H1 (cell line): ENCODE measurements at regions not wholly inside any gene's neighbourhood (a gene's known extent, or its start where the extent isn't known, plus 50 kb on each side); places are given as distances from the start of the nearest gene placed in this dataset.

ENCODE experiments used
- CTCF ChIA-PET: fragments of 300-600 bp; sonication (Branson Sonifier 250); formaldehyde crosslinking; loops from one replicate; lab custom pipeline; 2021; ENCODE audit not compliant: partially characterized antibody; lab: Charles Lee
- POLR2A ChIA-PET: fragments of 300-600 bp; sonication (Branson Sonifier 250); formaldehyde crosslinking; loops from one replicate; lab custom pipeline; 2021; ENCODE audit warnings: inconsistent platforms; ENCODE audit not compliant: partially characterized antibody; lab: Charles Lee
- DNase-seq, 2 experiments: peaks; one replicate each; pipeline versions ENCODE4 v3.0.0 to v3.0.0-alpha.2; 2010 to 2022; ENCODE audit warnings: low spot score in 2 of 2, low read depth in 1 of 2, mixed read lengths in 1 of 2
- FAIRE-seq: peaks from 2 replicates; lab custom pipeline; 2011; peaks lifted over from hg19 to GRCh38; lab: Jason Lieb, UNC
- H2AFZ ChIP-seq: 2 replicates; pipeline ENCODE4 v1.8.1; 2012; ENCODE audit warnings: low read length, inconsistent platforms
- H2AK5ac ChIP-seq: 2 replicates; pipeline ENCODE4 v1.6.1; 2013; ENCODE audit warnings: low read depth, low read length
- H2BK120ac ChIP-seq: replicated peaks from 2 replicates; pipeline ENCODE3; 2013; ENCODE audit warnings: low read depth, low read length, inconsistent platforms
- H2BK12ac ChIP-seq: 2 replicates; pipeline ENCODE4 v1.6.1; 2013; ENCODE audit warnings: low read depth, low read length
- H2BK15ac ChIP-seq: 2 replicates; pipeline ENCODE4 v1.6.1; 2013; ENCODE audit warnings: low read length
- H2BK20ac ChIP-seq: 2 replicates; pipeline ENCODE4 v1.6.1; 2013; ENCODE audit warnings: low read length
- H2BK5ac ChIP-seq: 2 replicates; pipeline ENCODE4 v1.6.1; 2013; ENCODE audit warnings: low read depth, low read length
- H3K14ac ChIP-seq: 2 replicates; pipeline ENCODE4 v1.6.1; 2013; ENCODE audit warnings: inconsistent platforms; ENCODE audit not compliant: insufficient read length
- H3K18ac ChIP-seq: 2 replicates; pipeline ENCODE4 v1.6.1; 2013; ENCODE audit warnings: low read length; ENCODE audit errors: extremely low read depth
- H3K23ac ChIP-seq: 2 replicates; pipeline ENCODE4 v1.6.1; 2013; ENCODE audit warnings: inconsistent platforms; ENCODE audit not compliant: insufficient read length
- H3K23me2 ChIP-seq: 2 replicates; pipeline ENCODE4 v1.6.1; 2013; ENCODE audit warnings: low read depth, low read length
- H3K27ac ChIP-seq: 2 replicates; pipeline ENCODE4 v1.6.1; 2011; ENCODE audit warnings: low read depth, low read length, inconsistent platforms
- H3K27me3 ChIP-seq, 4 experiments: replicated peaks in 1 of 4; 1 replicate in 1 of 4; 2 replicates in 3 of 4; pipeline versions ENCODE4 v1.6.1 to v1.8.1; 2011 to 2013; ENCODE audit warnings: low read length in 3 of 4, mild to moderate bottlenecking in 3 of 4, inconsistent platforms in 2 of 4, mixed read lengths in 2 of 4, moderate library complexity in 1 of 4; ENCODE audit not compliant: control insufficient read depth in 3 of 4, insufficient read depth in 3 of 4; ENCODE audit errors: extremely low read depth in 1 of 4
- H3K36me3 ChIP-seq, 4 experiments: 2 replicates each; pipeline versions ENCODE4 v1.6.1 to v1.8.1; 2011 to 2013; ENCODE audit warnings: mild to moderate bottlenecking in 4 of 4, low read length in 3 of 4, moderate library complexity in 2 of 4, control low read depth in 1 of 4, inconsistent platforms in 1 of 4; ENCODE audit not compliant: insufficient read depth in 4 of 4, control insufficient read depth in 2 of 4
- H3K4ac ChIP-seq: replicated peaks from 2 replicates; pipeline ENCODE3; 2013; ENCODE audit warnings: low read length, low read depth, mixed read lengths, inconsistent platforms; ENCODE audit not compliant: insufficient read length
- H3K4me1 ChIP-seq, 4 experiments: replicated peaks in 1 of 4; 1 replicate in 1 of 4; 2 replicates in 3 of 4; pipeline versions ENCODE4 v1.6.1 to v1.8.1; 2011 to 2013; ENCODE audit warnings: low read length in 3 of 4, inconsistent platforms in 2 of 4, mixed read lengths in 1 of 4; ENCODE audit not compliant: insufficient read depth in 4 of 4, control insufficient read depth in 3 of 4
- H3K4me2 ChIP-seq, 2 experiments: 2 replicates each; pipeline versions ENCODE4 v1.6.1 to v1.8.1; 2011 to 2013; ENCODE audit warnings: low read depth in 2 of 2, low read length in 2 of 2, control low read depth in 1 of 2, inconsistent platforms in 1 of 2, mild to moderate bottlenecking in 1 of 2; ENCODE audit not compliant: insufficient read depth in 1 of 2
- H3K4me3 ChIP-seq, 4 experiments: fragments of 200-600, 300-600 bp in 1 of 4; sonication (generic), shearing (Covaris generic), sonication (Bioruptor Twin) in 1 of 4; 2 replicates each; pipeline versions ENCODE4 v1.5.1 to v1.8.1; 2011 to 2016; ENCODE audit warnings: low read length in 4 of 4, low read depth in 3 of 4, control low read depth in 2 of 4, inconsistent platforms in 2 of 4, mild to moderate bottlenecking in 2 of 4, mixed read lengths in 1 of 4, moderate library complexity in 1 of 4; ENCODE audit not compliant: insufficient read depth in 2 of 4; ENCODE audit errors: extremely low read depth in 1 of 4
- H3K56ac ChIP-seq: replicated peaks from 2 replicates; pipeline ENCODE3; 2013; ENCODE audit warnings: low read depth, mild to moderate bottlenecking, mixed read lengths, low read length, inconsistent platforms; ENCODE audit not compliant: insufficient read length
- H3K79me1 ChIP-seq: 2 replicates; pipeline ENCODE4 v1.6.1; 2013; ENCODE audit warnings: low read depth, low read length, control low read depth
- H3K79me2 ChIP-seq, 2 experiments: 2 replicates each; pipeline versions ENCODE4 v1.6.1 to v1.8.1; 2012 to 2013; ENCODE audit warnings: low read length in 2 of 2, mild to moderate bottlenecking in 2 of 2, inconsistent platforms in 1 of 2; ENCODE audit not compliant: insufficient read depth in 2 of 2, control insufficient read depth in 1 of 2
- H3K9ac ChIP-seq, 4 experiments: replicated peaks in 1 of 4; 1 replicate in 1 of 4; 2 replicates in 3 of 4; pipeline versions ENCODE4 v1.6.1 to v1.8.1; 2011 to 2013; ENCODE audit warnings: low read depth in 3 of 4, low read length in 3 of 4, control low read depth in 2 of 4, mild to moderate bottlenecking in 2 of 4, moderate library complexity in 2 of 4, inconsistent platforms in 1 of 4; ENCODE audit errors: extremely low read depth in 1 of 4
- H3K9me3 ChIP-seq, 2 experiments: 2 replicates each; pipeline versions ENCODE4 v1.6.1 to v1.8.1; 2012 to 2013; ENCODE audit warnings: mild to moderate bottlenecking in 2 of 2, moderate library complexity in 2 of 2, control low read depth in 1 of 2, inconsistent platforms in 1 of 2, low read depth in 1 of 2, low read length in 1 of 2, mixed read lengths in 1 of 2; ENCODE audit not compliant: insufficient read depth in 2 of 2
- H4K20me1 ChIP-seq, 2 experiments: replicated peaks in 1 of 2; 2 replicates each; pipeline versions ENCODE3 to v1.8.1; 2011 to 2013; ENCODE audit warnings: inconsistent platforms in 2 of 2, low read length in 2 of 2, mild to moderate bottlenecking in 1 of 2; ENCODE audit not compliant: insufficient read depth in 2 of 2, control insufficient read depth in 1 of 2
- H4K5ac ChIP-seq: 2 replicates; pipeline ENCODE4 v1.6.1; 2013; ENCODE audit warnings: low read length, low read depth, mixed read lengths, inconsistent platforms; ENCODE audit not compliant: insufficient read length
- H4K8ac ChIP-seq: 2 replicates; pipeline ENCODE4 v1.8.0; 2013; ENCODE audit warnings: mild to moderate bottlenecking, moderate library complexity, low read length, inconsistent platforms; ENCODE audit not compliant: insufficient read depth; ENCODE audit errors: extremely low read depth
- H4K91ac ChIP-seq: replicated peaks from 2 replicates; pipeline ENCODE3; 2013; ENCODE audit warnings: low read length, mixed read lengths, inconsistent platforms; ENCODE audit not compliant: insufficient read length
- ASH2L ChIP-seq: fragments of 200-600, 300-600 bp; sonication (generic); IDR thresholded peaks from one replicate; pipeline ENCODE4 v1.7.1; 2017; ENCODE audit warnings: low read length
- BCL11A ChIP-seq, 2 experiments: IDR thresholded peaks; one replicate each; pipeline ENCODE4 v1.6.1; 2011; ENCODE audit warnings: low read depth in 2 of 2, low read length in 2 of 2, mild to moderate bottlenecking in 2 of 2
- BRCA1 ChIP-seq: IDR thresholded peaks from 2 replicates; pipeline ENCODE4 v1.6.1; 2012; ENCODE audit warnings: low read depth, low read length, improper control_type of control experiment
- CBX5 ChIP-seq: fragments of 300-800, 300-1000 bp; sonication (generic); IDR thresholded peaks from 2 replicates; pipeline ENCODE4 v1.7.1; 2016; ENCODE audit warnings: antibody characterized with exemption, low read length, low read depth
- CTBP2 ChIP-seq: IDR thresholded peaks from 2 replicates; pipeline ENCODE4 v1.7.0; 2011; ENCODE audit warnings: borderline replicate concordance, mild to moderate bottlenecking, moderate library complexity, mixed read lengths, low read length; ENCODE audit not compliant: insufficient read depth, insufficient read length
- EP300 ChIP-seq, 2 experiments: IDR thresholded peaks; 1 replicate in 1 of 2; 2 replicates in 1 of 2; pipeline ENCODE4 v1.6.1; 2011 to 2012; ENCODE audit warnings: low read depth in 2 of 2, low read length in 2 of 2, mild to moderate bottlenecking in 2 of 2, borderline replicate concordance in 1 of 2, inconsistent platforms in 1 of 2, moderate library complexity in 1 of 2
- JUND ChIP-seq: IDR thresholded peaks from 2 replicates; pipeline ENCODE4 v1.6.1; 2011; ENCODE audit warnings: mild to moderate bottlenecking, improper control_type of control experiment, low read length
- KDM1A ChIP-seq: fragments of 200-600, 300-600 bp; sonication (generic); IDR thresholded peaks from 2 replicates; pipeline ENCODE4 v1.7.1; 2016; ENCODE audit warnings: mild to moderate bottlenecking, low read length, borderline replicate concordance
- KDM4A ChIP-seq: IDR thresholded peaks from one replicate; pipeline ENCODE4 v1.7.1; 2012; ENCODE audit warnings: low read depth, mild to moderate bottlenecking, moderate library complexity, low read length, inconsistent platforms; ENCODE audit not compliant: severe bottlenecking
- MAFK ChIP-seq: IDR thresholded peaks from 2 replicates; pipeline ENCODE4 v1.6.1; 2012; ENCODE audit warnings: low read depth, mild to moderate bottlenecking, improper control_type of control experiment, low read length
- NRF1 ChIP-seq: IDR thresholded peaks from 2 replicates; pipeline ENCODE4 v1.6.1; 2011; ENCODE audit warnings: mild to moderate bottlenecking, low read depth, low read length, improper control_type of control experiment
- RBBP5 ChIP-seq: IDR thresholded peaks from 2 replicates; pipeline ENCODE4 v1.7.1; 2012; ENCODE audit warnings: low read depth, mild to moderate bottlenecking, inconsistent platforms, low read length, moderate library complexity, borderline replicate concordance
- RFX5 ChIP-seq: IDR thresholded peaks from 2 replicates; pipeline ENCODE4 v1.6.1; 2011; ENCODE audit warnings: low read depth, low read length, improper control_type of control experiment, borderline replicate concordance
- SUZ12 ChIP-seq: fragments of 200-600 bp; sonication (generic); IDR thresholded peaks from 2 replicates; pipeline ENCODE4 v1.6.1; 2012; ENCODE audit warnings: mild to moderate bottlenecking, inconsistent platforms, low read length, moderate library complexity, mixed read lengths
- TEAD4 ChIP-seq: IDR thresholded peaks from 2 replicates; pipeline ENCODE4 v1.6.1; 2012; ENCODE audit warnings: low read depth, low read length, inconsistent platforms, mixed read lengths
- ZNF274 ChIP-seq: IDR thresholded peaks from 2 replicates; pipeline ENCODE4 v1.7.0; 2012; ENCODE audit warnings: low read length, borderline replicate concordance; ENCODE audit errors: extremely low read depth
- WGBS, 2 experiments: shearing (Covaris generic) in 1 of 2; methylation state at CpG; one replicate each; pipeline versions ENCODE4 v1.1.6 to v1.1.7; 2013 to 2015; ENCODE audit warnings: low lambda C conversion rate in 2 of 2, mixed read lengths in 2 of 2, inconsistent platforms in 1 of 2, low coverage in 1 of 2, missing lambda C conversion rate in 1 of 2; ENCODE audit not compliant: insufficient replicate concordance in 2 of 2, insufficient coverage in 1 of 2, insufficient read length in 1 of 2; ENCODE audit errors: extremely low coverage in 1 of 2, missing lambda C conversion rate in 1 of 2; 5-methylcytosine and 5-hydroxymethylcytosine counted together

GRCh38 chr3:115284980-115285379 lies 137.9 kb upstream of the ZBTB20 start:
- POLR2A ChIA-PET: no interaction called here
- FAIRE-seq (no peak), DNase-seq (no peak)
- 95% methylated on average over 1 of the region's 1 CpG; no CpG with 5 or more reads in 1 of the 2 experiments for WGBS, 2 experiments
- no peak overlapping the region for H3K9ac ChIP-seq
- H4K5ac ChIP-seq: no peak overlapping the region
- no peak overlapping the region for H2AFZ ChIP-seq
- H3K23me2 ChIP-seq: no peaks in the 10 kb centered on the region
- no peak overlapping the region for H3K23ac ChIP-seq
- no peaks in the 10 kb centered on the region for H3K79me2 ChIP-seq
- H3K4me3 ChIP-seq: no peak overlapping the region
- H2BK120ac ChIP-seq: no peak overlapping the region
- H3K14ac ChIP-seq: no peak overlapping the region
- H2BK5ac ChIP-seq: no peak overlapping the region
- H3K18ac ChIP-seq: no peak overlapping the region
- CTCF ChIA-PET: no interaction called here
- no peak overlapping the region for H4K8ac ChIP-seq
- no peak overlapping the region for H2BK20ac ChIP-seq
- H4K91ac ChIP-seq: no peak overlapping the region
- no peaks in the 10 kb centered on the region for H3K27me3 ChIP-seq
- no peaks in the 10 kb centered on the region for H3K9me3 ChIP-seq
- H2BK12ac ChIP-seq: no peak overlapping the region
- H3K56ac ChIP-seq: no peak overlapping the region
- no peaks in the 10 kb centered on the region for H3K4me1 ChIP-seq
- H4K20me1 ChIP-seq: no peaks in the 10 kb centered on the region
- no peak overlapping the region for H3K4ac ChIP-seq
- H3K79me1 ChIP-seq: no peaks in the 10 kb centered on the region
- H3K27ac ChIP-seq: no peak overlapping the region
- H3K36me3 ChIP-seq: no peaks in the 10 kb centered on the region
- H2AK5ac ChIP-seq: no peak overlapping the region
- H2BK15ac ChIP-seq: no peak overlapping the region
- no peak overlapping the region for H3K4me2 ChIP-seq
- TF ChIP-seq CTBP2 (no peak), JUND (no peak), SUZ12 (no peak), BCL11A (IDR thresholded peaks at IDR 0.05; ENCODE audit: low read depth in 2 of 2, low read length in 2 of 2) (no peak), ASH2L (no peak), KDM1A (no peak), CBX5 (no peak), RFX5 (no peak), ZNF274 (no peak), RBBP5 (no peak), KDM4A (no peak), NRF1 (no peak), MAFK (no peak), TEAD4 (no peak), BRCA1 (no peak), EP300 (IDR thresholded peaks at IDR 0.05; ENCODE audit: borderline replicate concordance in 1 of 2, low read depth in 2 of 2, low read length in 2 of 2) (no peak)
